T-cell (primary cell): ENCODE measurements at regions not wholly inside any gene's neighbourhood (a gene's known extent, or its start where the extent isn't known, plus 50 kb on each side); places are given as distances from the start of the nearest gene placed in this dataset.

Source experiments
- ATAC-seq, 4 experiments: fragments of 200-7000 bp in 3 of 4; fragments of 150-1000 bp in 1 of 4; cut with Tn5 transposase; replicated peaks in 1 of 4; 1 replicate in 3 of 4; 2 replicates in 1 of 4; pipeline ENCODE4 v1.10.0; 2021; ENCODE audit warnings: moderate library complexity in 3 of 4, mild to moderate bottlenecking in 2 of 4, moderate number of reproducible peaks in 1 of 4
- CTCF ChIA-PET, 2 donors: fragments of 300-600 bp; sonication (Branson Sonifier 250); formaldehyde crosslinking; loops; one replicate each; lab custom pipeline; 2022; ENCODE audit warnings: antibody characterized with exemption in 2 of 2; lab: Charles Lee
- POLR2A ChIA-PET, 2 donors: fragments of 300-600 bp; sonication (Branson Sonifier 250); formaldehyde crosslinking; loops; one replicate each; lab custom pipeline; 2022; ENCODE audit warnings: antibody characterized with exemption in 2 of 2; lab: Charles Lee
- DNase-seq, 35 experiments: peaks; one replicate each; pipeline versions ENCODE4 v3.0.0 to v3.0.0-alpha.2; 2013 to 2023
- H3K27ac ChIP-seq: one replicate; pipeline ENCODE4 v1.5.1; 2013; ENCODE audit warnings: low read length
- H3K27me3 ChIP-seq, 2 experiments: replicated peaks in 1 of 2; 1 replicate in 1 of 2; 2 replicates in 1 of 2; pipeline versions ENCODE4 v1.6.1 to v1.7.0; 2013; ENCODE audit warnings: low read length in 1 of 2, mixed read lengths in 1 of 2; ENCODE audit not compliant: control insufficient read depth in 2 of 2, insufficient read depth in 2 of 2; ENCODE audit errors: extremely low read depth in 1 of 2
- H3K36me3 ChIP-seq, 2 donors: 1 replicate in 1 of 2; 2 replicates in 1 of 2; pipeline versions ENCODE4 v1.6.1 to v1.7.0; 2013; ENCODE audit warnings: low read length in 1 of 2; ENCODE audit not compliant: control insufficient read depth in 2 of 2, insufficient read depth in 1 of 2; ENCODE audit errors: extremely low read depth in 1 of 2
- H3K4me1 ChIP-seq, 2 experiments: 1 replicate in 1 of 2; 2 replicates in 1 of 2; pipeline versions ENCODE4 v1.6.1 to v1.7.0; 2013; ENCODE audit warnings: low read length in 2 of 2, mixed read lengths in 1 of 2; ENCODE audit not compliant: insufficient read depth in 2 of 2, control insufficient read depth in 1 of 2; ENCODE audit errors: extremely low read depth in 1 of 2
- H3K4me3 ChIP-seq, 2 donors: 1 replicate in 1 of 2; 2 replicates in 1 of 2; pipeline versions ENCODE4 v1.5.1 to v1.7.0; 2013; ENCODE audit warnings: mild to moderate bottlenecking in 2 of 2, low read length in 1 of 2, moderate library complexity in 1 of 2; ENCODE audit not compliant: control insufficient read depth in 1 of 2; ENCODE audit errors: extremely low read depth in 1 of 2
- H3K9me3 ChIP-seq: 2 replicates; pipeline ENCODE4 v1.7.0; 2013
- H3K27ac Mint-ChIP-seq, 2 donors: one replicate each; pipeline ENCODE4 v1.8.0; 2020 to 2021; ENCODE audit warnings: mild to moderate bottlenecking in 2 of 2, mixed read lengths in 2 of 2
- H3K27me3 Mint-ChIP-seq, 2 donors: one replicate each; pipeline ENCODE4 v1.8.0; 2021 to 2022; ENCODE audit warnings: mixed read lengths in 2 of 2
- H3K36me3 Mint-ChIP-seq: one replicate; pipeline ENCODE4 v1.8.0; 2021; ENCODE audit warnings: mixed read lengths
- H3K4me1 Mint-ChIP-seq, 3 donors: one replicate each; pipeline ENCODE4 v1.8.0; 2020 to 2022; ENCODE audit warnings: mixed read lengths in 3 of 3, mild to moderate bottlenecking in 1 of 3
- H3K4me3 Mint-ChIP-seq, 3 donors: one replicate each; pipeline ENCODE4 v1.8.0; 2020 to 2022; ENCODE audit warnings: mild to moderate bottlenecking in 3 of 3, mixed read lengths in 3 of 3, moderate library complexity in 3 of 3
- H3K9me3 Mint-ChIP-seq, 3 donors: one replicate each; pipeline ENCODE4 v1.8.0; 2020 to 2022; ENCODE audit warnings: mixed read lengths in 3 of 3
- WGBS: methylation state at CpG from one replicate; pipeline ENCODE4 v1.1.5; 2013; ENCODE audit warnings: missing lambda C conversion rate; ENCODE audit not compliant: insufficient coverage; 5-methylcytosine and 5-hydroxymethylcytosine counted together

DNA sequence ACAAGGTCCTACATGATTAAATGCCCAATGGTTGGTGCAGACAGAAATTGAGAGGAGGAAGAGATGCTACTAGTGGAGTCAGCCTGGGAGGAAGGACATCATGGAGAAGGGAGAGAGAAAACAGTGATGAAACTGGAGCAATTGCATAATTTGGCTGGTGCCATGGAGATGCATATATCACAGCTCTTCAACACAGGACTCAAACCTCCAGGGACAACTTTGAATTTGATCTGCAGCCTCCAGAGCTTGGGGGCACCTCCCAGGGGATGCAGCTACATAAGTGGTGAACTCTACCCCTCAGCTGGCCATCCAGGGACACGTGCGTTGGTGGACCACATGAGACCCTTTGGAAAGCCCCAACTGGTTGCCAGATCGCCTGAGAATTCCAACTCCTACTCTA lies 80.4 kb downstream of the CTAGE1 start:
- Mint-ChIP-seq H3K27ac (peak overlapping the region in 1 of 2 donors; percentile 75), H3K4me3 (peak overlapping the region in 1 of 3 donors; percentile 21), H3K4me1 (peaks cover 16 to 51% (median 34%) of the 10 kb centered on the region in 3 donors), H3K36me3 (no peaks in the 10 kb centered on the region), H3K9me3 (no peaks in the 10 kb centered on the region), H3K27me3 (no peaks in the 10 kb centered on the region)
- ChIA-PET CTCF (no interaction called here), POLR2A (no interaction called here)
- H3K4me3 ChIP-seq = no peak overlapping the region
- ATAC-seq (no peak), DNase-seq (no peak)
- H3K4me1 ChIP-seq = peaks cover 0 to 50% of the 10 kb centered on the region in 2 experiments
- H3K27me3 ChIP-seq = peaks cover 0 to 3% of the 10 kb centered on the region in 2 experiments
- no peak overlapping the region for H3K27ac ChIP-seq
- H3K36me3 ChIP-seq = no peaks in the 10 kb centered on the region
- WGBS = no CpG with 5 or more reads among the region's 3 CpGs
- H3K9me3 ChIP-seq = no peaks in the 10 kb centered on the region

DNA sequence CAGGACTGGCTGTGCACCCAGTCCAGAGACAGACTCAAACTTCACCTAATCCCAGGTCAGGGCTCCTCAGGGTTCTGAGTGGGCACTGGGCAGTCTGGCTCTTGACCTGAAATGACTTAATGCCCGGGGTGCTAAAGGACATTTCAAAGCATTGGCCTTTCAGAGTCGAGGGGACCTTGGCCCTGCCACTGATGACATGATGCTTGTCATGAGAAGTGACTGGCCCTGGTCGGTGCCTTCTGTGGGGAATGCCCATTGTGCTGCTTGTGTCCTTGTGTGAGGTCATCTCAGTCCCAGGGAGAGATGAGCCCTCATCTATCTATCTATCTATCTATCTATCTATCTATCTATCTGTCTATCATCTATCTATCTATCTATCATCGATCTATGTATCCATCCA lies 81.3 kb downstream of the CTAGE1 start:
- POLR2A ChIA-PET = no interaction called here
- Histone ChIP-seq H3K4me3 (no peak overlapping the region), H3K9me3 (no peaks in the 10 kb centered on the region), H3K27ac (no peak overlapping the region), H3K4me1 (peaks cover 0 to 41% of the 10 kb centered on the region in 2 experiments), H3K36me3 (no peaks in the 10 kb centered on the region), H3K27me3 (peaks cover 0 to 3% of the 10 kb centered on the region in 2 experiments)
- peaks cover 16 to 42% (median 28%) of the 10 kb centered on the region in 3 donors for H3K4me1 Mint-ChIP-seq
- DNase-seq (no peak), ATAC-seq (no peak)
- CTCF ChIA-PET = no interaction called here
- no peaks in the 10 kb centered on the region for H3K36me3 Mint-ChIP-seq
- 72% methylated on average over 3 of the region's 4 CpGs for WGBS
- H3K27me3 Mint-ChIP-seq = no peaks in the 10 kb centered on the region
- no peak overlapping the region for H3K27ac Mint-ChIP-seq
- H3K9me3 Mint-ChIP-seq = no peaks in the 10 kb centered on the region
- no peak overlapping the region for H3K4me3 Mint-ChIP-seq

DNA sequence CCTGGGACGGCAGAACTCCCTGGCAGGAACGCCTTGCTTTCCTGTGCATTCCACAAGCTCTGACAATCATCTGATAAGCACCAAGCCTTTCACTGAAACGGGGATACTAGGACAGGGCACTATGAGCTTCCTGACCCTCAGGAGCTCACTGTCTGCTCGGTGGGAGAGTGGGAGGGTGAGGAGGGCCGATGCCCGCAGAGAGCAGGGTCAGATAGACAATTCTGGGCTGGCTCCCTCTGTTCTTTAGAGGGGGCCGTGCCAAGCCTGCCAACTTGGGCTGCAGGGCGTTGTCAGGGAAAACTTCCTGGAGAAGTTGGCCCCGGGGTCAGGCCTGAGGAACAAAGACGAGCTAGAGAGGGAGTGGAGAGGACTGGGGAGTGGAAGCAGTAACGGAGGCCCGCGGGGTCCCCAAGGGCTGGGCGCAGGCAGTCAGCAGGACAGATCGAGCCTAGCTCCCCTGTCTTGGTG lies 82.0 kb downstream of the CTAGE1 start:
- peaks cover 16 to 38% (median 25%) of the 10 kb centered on the region in 3 donors for H3K4me1 Mint-ChIP-seq
- POLR2A ChIA-PET = no interaction called here

DNA sequence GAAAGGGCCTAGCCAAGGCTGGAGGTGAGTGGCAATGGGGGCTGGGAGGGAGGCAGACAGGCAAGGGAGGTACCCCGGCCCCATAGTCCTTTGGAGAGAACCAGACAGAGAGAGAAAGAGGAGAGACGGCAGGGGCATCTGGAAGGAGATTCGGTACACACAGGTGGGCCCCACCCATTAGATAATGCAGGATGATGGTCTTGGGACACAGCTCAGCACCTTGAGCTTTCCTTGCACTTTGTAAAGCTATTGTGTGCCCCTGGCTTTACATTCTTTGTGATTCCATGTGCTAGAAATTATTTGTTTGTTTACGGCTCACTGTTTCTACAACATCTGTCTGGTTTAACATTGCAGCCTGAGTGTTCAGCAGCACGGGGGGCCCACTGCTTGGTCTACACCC lies 83.1 kb downstream of the CTAGE1 start:
- WGBS = 81% methylated on average over 2 of the region's 5 CpGs
- DNase-seq (no peak), ATAC-seq (no peak)
- Mint-ChIP-seq H3K4me1 (peaks cover 16 to 30% (median 22%) of the 10 kb centered on the region in 3 donors), H3K4me3 (no peak overlapping the region), H3K27me3 (no peaks in the 10 kb centered on the region), H3K9me3 (no peaks in the 10 kb centered on the region), H3K36me3 (no peaks in the 10 kb centered on the region), H3K27ac (peak overlapping the region in 1 of 2 donors; percentile 23)
- ChIA-PET POLR2A (no interaction called here), CTCF (no interaction called here)
- no peak overlapping the region for H3K4me3 ChIP-seq
- peaks cover 0 to 3% of the 10 kb centered on the region in 2 experiments for H3K27me3 ChIP-seq
- H3K27ac ChIP-seq = no peak overlapping the region
- peaks cover 0 to 23% of the 10 kb centered on the region in 2 experiments for H3K4me1 ChIP-seq
- H3K36me3 ChIP-seq = no peaks in the 10 kb centered on the region
- no peaks in the 10 kb centered on the region for H3K9me3 ChIP-seq

More for the DNA sequence above, 82.0 kb downstream of the CTAGE1 start:
- no peaks in the 10 kb centered on the region for H3K36me3 Mint-ChIP-seq
- H3K27ac Mint-ChIP-seq = no peak overlapping the region
- Histone ChIP-seq H3K4me3 (no peak overlapping the region), H3K9me3 (no peaks in the 10 kb centered on the region), H3K27ac (no peak overlapping the region), H3K4me1 (peaks cover 0 to 35% of the 10 kb centered on the region in 2 experiments), H3K27me3 (peaks cover 0 to 3% of the 10 kb centered on the region in 2 experiments), H3K36me3 (no peaks in the 10 kb centered on the region)
- no peaks in the 10 kb centered on the region for H3K9me3 Mint-ChIP-seq
- ATAC-seq (peak in 1 of 4 experiments; percentile 30), DNase-seq (no peak)
- 86% methylated on average over 11 of the region's 15 CpGs for WGBS
- CTCF ChIA-PET = no interaction called here
- H3K27me3 Mint-ChIP-seq = no peaks in the 10 kb centered on the region
- H3K4me3 Mint-ChIP-seq = no peak overlapping the region

DNA sequence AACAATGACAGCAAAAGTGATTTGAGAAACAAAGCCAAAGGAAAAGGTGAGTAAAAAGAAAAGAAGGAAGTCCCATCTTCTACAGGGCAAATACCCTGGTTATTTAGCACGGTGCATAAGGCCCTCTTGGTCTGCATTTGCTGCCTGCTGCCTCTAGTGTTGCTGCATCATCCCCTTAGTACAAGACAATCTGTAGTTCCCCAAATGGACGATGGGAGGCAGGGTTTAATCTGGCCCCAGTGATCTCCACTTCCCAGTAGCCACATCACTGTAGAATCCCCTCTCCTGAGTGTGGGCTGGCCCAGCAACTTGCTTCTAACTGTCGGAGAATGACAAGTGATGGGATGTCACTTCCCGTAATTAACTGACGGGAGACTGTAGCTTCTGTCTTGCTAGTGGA lies 85.1 kb downstream of the CTAGE1 start:
- POLR2A ChIA-PET = no interaction called here
- H3K27ac Mint-ChIP-seq = no peak overlapping the region
- H3K4me1 ChIP-seq = peaks cover 0 to 6% of the 10 kb centered on the region in 2 experiments
- H3K27ac ChIP-seq = no peak overlapping the region
- no peaks in the 10 kb centered on the region for H3K36me3 Mint-ChIP-seq
- no peak overlapping the region for H3K4me3 ChIP-seq
- peaks cover 0 to 3% of the 10 kb centered on the region in 2 experiments for H3K27me3 ChIP-seq
- 96% methylated on average over 4 of the region's 5 CpGs for WGBS
- CTCF ChIA-PET = no interaction called here
- no peak for ATAC-seq
- no peaks in the 10 kb centered on the region for H3K9me3 ChIP-seq
- H3K27me3 Mint-ChIP-seq = no peaks in the 10 kb centered on the region
- H3K9me3 Mint-ChIP-seq = no peaks in the 10 kb centered on the region
- no peaks in the 10 kb centered on the region for H3K36me3 ChIP-seq
- H3K4me3 Mint-ChIP-seq = no peak overlapping the region
- DNase-seq = peak in 1 of 35 experiments; percentile 19
- H3K4me1 Mint-ChIP-seq = peaks cover 9 to 13% (median 11%) of the 10 kb centered on the region in 3 donors

DNA sequence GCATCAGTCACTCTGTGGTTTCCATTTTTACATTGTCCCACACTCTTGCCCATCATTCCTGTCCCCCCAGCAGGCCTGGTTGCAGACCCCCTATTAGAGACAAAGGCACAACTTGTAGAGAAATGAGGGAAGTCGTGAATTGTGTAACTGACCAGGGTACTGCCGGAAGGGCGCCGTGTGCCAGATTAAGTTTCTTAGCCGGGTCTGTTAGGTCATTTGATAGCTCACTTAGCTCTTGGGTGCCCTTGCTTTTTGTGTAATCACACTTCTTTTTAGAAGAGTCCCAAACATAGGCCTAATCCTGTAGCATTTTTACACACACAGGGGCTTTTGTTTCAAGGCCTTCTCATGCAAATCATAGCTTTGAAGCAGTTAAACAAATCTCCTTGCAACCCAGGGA lies 87.2 kb downstream of the CTAGE1 start:
- POLR2A ChIA-PET = no interaction called here
- Mint-ChIP-seq H3K27me3 (no peaks in the 10 kb centered on the region), H3K36me3 (no peaks in the 10 kb centered on the region), H3K4me1 (peaks cover 0 to 3% (median 3%) of the 10 kb centered on the region in 3 donors), H3K27ac (no peak overlapping the region), H3K9me3 (no peaks in the 10 kb centered on the region), H3K4me3 (no peak overlapping the region)
- Histone ChIP-seq H3K4me1 (no peaks in the 10 kb centered on the region), H3K27me3 (peaks cover 0 to 3% of the 10 kb centered on the region in 2 experiments), H3K4me3 (no peak overlapping the region), H3K36me3 (no peaks in the 10 kb centered on the region), H3K27ac (no peak overlapping the region), H3K9me3 (no peaks in the 10 kb centered on the region)
- CTCF ChIA-PET = no interaction called here
- DNase-seq (no peak), ATAC-seq (no peak)
- 90% methylated on average over 4 of the region's 5 CpGs for WGBS
